OCI-LY7 (cell line): ENCODE measurements at regions not wholly inside any gene's neighbourhood (a gene's known extent, or its start where the extent isn't known, plus 50 kb on each side); places are given as distances from the start of the nearest gene placed in this dataset.

ENCODE experiments used
- EZH2phosphoT487 ChIP-seq: fragments of 200-600 bp; sonication (generic); IDR thresholded peaks from 2 replicates; pipeline ENCODE4 v1.6.1; 2018; ENCODE audit warnings: low read depth, borderline replicate concordance, mild to moderate bottlenecking, mixed run types, antibody characterized with exemption, low read length, moderate library complexity, mixed read lengths
- TF ChIP-seq, protein P1 (sequence below): fragments of 200-600 bp; sonication (generic); conservative IDR thresholded peaks from 2 replicates; pipeline ENCODE4 v1.5.1; 2014; ENCODE audit warnings: mild to moderate bottlenecking, antibody characterized with exemption, low read length, moderate library complexity, mixed read lengths

GRCh38 chr12:82537436-82537835 is 149.3 kb upstream of the TMTC2 start:
- TF ChIP-seq, protein P1, sequence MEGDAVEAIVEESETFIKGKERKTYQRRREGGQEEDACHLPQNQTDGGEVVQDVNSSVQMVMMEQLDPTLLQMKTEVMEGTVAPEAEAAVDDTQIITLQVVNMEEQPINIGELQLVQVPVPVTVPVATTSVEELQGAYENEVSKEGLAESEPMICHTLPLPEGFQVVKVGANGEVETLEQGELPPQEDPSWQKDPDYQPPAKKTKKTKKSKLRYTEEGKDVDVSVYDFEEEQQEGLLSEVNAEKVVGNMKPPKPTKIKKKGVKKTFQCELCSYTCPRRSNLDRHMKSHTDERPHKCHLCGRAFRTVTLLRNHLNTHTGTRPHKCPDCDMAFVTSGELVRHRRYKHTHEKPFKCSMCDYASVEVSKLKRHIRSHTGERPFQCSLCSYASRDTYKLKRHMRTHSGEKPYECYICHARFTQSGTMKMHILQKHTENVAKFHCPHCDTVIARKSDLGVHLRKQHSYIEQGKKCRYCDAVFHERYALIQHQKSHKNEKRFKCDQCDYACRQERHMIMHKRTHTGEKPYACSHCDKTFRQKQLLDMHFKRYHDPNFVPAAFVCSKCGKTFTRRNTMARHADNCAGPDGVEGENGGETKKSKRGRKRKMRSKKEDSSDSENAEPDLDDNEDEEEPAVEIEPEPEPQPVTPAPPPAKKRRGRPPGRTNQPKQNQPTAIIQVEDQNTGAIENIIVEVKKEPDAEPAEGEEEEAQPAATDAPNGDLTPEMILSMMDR = no peak
- TF ChIP-seq EZH2phosphoT487 = no peak
